ENCODE measurements at regions not wholly inside any gene's neighbourhood (a gene's known extent, or its start where the extent isn't known, plus 50 kb on each side); places are given as distances from the start of the nearest gene placed in this dataset.
"Not testable (repeated sequence)": the region's sequence is repeated elsewhere in the genome, so short reads cannot be mapped to it uniquely, and the experiment has no call there.

- Mint-ChIP-seq H3K4me3 (no peak overlapping the region), H3K27me3 (ENCODE audit: insufficient read depth, low read depth) (peaks cover 4% of the 10 kb centered on the region), H3K27ac (no peak overlapping the region), H3K4me1 (no peaks in the 10 kb centered on the region), H3K36me3 (no peaks in the 10 kb centered on the region), H3K9me3 (no peaks in the 10 kb centered on the region)
- no peaks in the 10 kb centered on the region for H3K79me2 ChIP-seq (ENCODE audit: low read depth)
- no peak overlapping the region for H3K4me3 ChIP-seq
- no peak overlapping the region for H3K9ac ChIP-seq
- H4K20me1 ChIP-seq (ENCODE audit: low read depth), result no peaks in the 10 kb centered on the region
- no peak overlapping the region for H3K4me2 ChIP-seq
- no peak for TF ChIP-seq CTCF (IDR thresholded peaks at IDR 0.05)
- TF ChIP-seq EZH2phosphoT487 (IDR thresholded peaks at IDR 0.05), result no peak
- TF ChIP-seq EZH2 (IDR thresholded peaks at IDR 0.05), result no peak
- no peak overlapping the region for H2AFZ ChIP-seq (replicated peaks)
- H3F3A ChIP-seq (ENCODE audit: low read depth), result no peaks in the 10 kb centered on the region
- no peaks in the 10 kb centered on the region for H3K27me3 ChIP-seq
- H3K4me1 ChIP-seq, result peaks cover 7% of the 10 kb centered on the region
- DNase-seq (ENCODE audit: low spot score), result no peak
- H3K27ac ChIP-seq, result no peak overlapping the region
- no peaks in the 10 kb centered on the region for H3K36me3 ChIP-seq
- no peaks in the 10 kb centered on the region for H3K9me3 ChIP-seq (ENCODE audit: low read depth)
Observed at GRCh38 chr11:87767615-87768014, 407.6 kb downstream of the RAB38 start.

GRCh38 chr11:87764075-87764474 lies 411.2 kb downstream of the RAB38 start:
- H3K4me2 ChIP-seq; H3K4me3 ChIP-seq; H3K27me3 Mint-ChIP-seq (ENCODE audit: insufficient read depth, low read depth); H4K20me1 ChIP-seq (ENCODE audit: low read depth); H3K36me3 Mint-ChIP-seq; H3K9ac ChIP-seq; H3K27ac Mint-ChIP-seq; DNase-seq (ENCODE audit: low spot score); H3K36me3 ChIP-seq; H3K4me1 ChIP-seq; H3K9me3 Mint-ChIP-seq; H3K27ac ChIP-seq; H3K9me3 ChIP-seq (ENCODE audit: low read depth); H2AFZ ChIP-seq (replicated peaks); H3F3A ChIP-seq (ENCODE audit: low read depth); H3K79me2 ChIP-seq (ENCODE audit: low read depth); H3K4me1 Mint-ChIP-seq; H3K4me3 Mint-ChIP-seq; H3K27me3 ChIP-seq: not testable (repeated sequence)

GRCh38 chr11:87754685-87755084 lies 420.6 kb downstream of the RAB38 start:
- Histone ChIP-seq H3K79me2 (ENCODE audit: low read depth) (no peaks in the 10 kb centered on the region), H4K20me1 (ENCODE audit: low read depth) (no peaks in the 10 kb centered on the region), H3K36me3 (no peaks in the 10 kb centered on the region), H3K9ac (no peak overlapping the region), H2AFZ (replicated peaks) (no peak overlapping the region), H3K27me3 (no peaks in the 10 kb centered on the region), H3K4me1 (no peaks in the 10 kb centered on the region), H3K9me3 (ENCODE audit: low read depth) (no peaks in the 10 kb centered on the region), H3F3A (ENCODE audit: low read depth) (no peaks in the 10 kb centered on the region), H3K27ac (no peak overlapping the region), H3K4me3 (no peak overlapping the region), H3K4me2 (no peak overlapping the region)
- Mint-ChIP-seq H3K36me3 (no peaks in the 10 kb centered on the region), H3K27ac (no peak overlapping the region), H3K9me3 (peaks cover 3% of the 10 kb centered on the region), H3K4me1 (no peaks in the 10 kb centered on the region), H3K4me3 (no peak overlapping the region), H3K27me3 (ENCODE audit: insufficient read depth, low read depth) (no peaks in the 10 kb centered on the region)
- TF ChIP-seq CTCF (IDR thresholded peaks at IDR 0.05) (no peak), EZH2phosphoT487 (IDR thresholded peaks at IDR 0.05) (no peak), EZH2 (IDR thresholded peaks at IDR 0.05) (no peak)
- no peak for DNase-seq (ENCODE audit: low spot score)

- Histone ChIP-seq H3F3A (ENCODE audit: low read depth) (no peaks in the 10 kb centered on the region), H4K20me1 (ENCODE audit: low read depth) (no peaks in the 10 kb centered on the region), H3K4me1 (no peaks in the 10 kb centered on the region), H3K27me3 (no peaks in the 10 kb centered on the region), H2AFZ (replicated peaks) (no peak overlapping the region), H3K9ac (no peak overlapping the region), H3K79me2 (ENCODE audit: low read depth) (no peaks in the 10 kb centered on the region), H3K4me2 (no peak overlapping the region), H3K4me3 (no peak overlapping the region), H3K27ac (no peak overlapping the region), H3K9me3 (ENCODE audit: low read depth) (no peaks in the 10 kb centered on the region), H3K36me3 (no peaks in the 10 kb centered on the region)
- H3K27ac Mint-ChIP-seq, result no peak overlapping the region
- no peaks in the 10 kb centered on the region for H3K36me3 Mint-ChIP-seq
- H3K27me3 Mint-ChIP-seq (ENCODE audit: insufficient read depth, low read depth), result no peaks in the 10 kb centered on the region
- no peaks in the 10 kb centered on the region for H3K9me3 Mint-ChIP-seq
- TF ChIP-seq CTCF (IDR thresholded peaks at IDR 0.05) (no peak), EZH2 (IDR thresholded peaks at IDR 0.05) (no peak), EZH2phosphoT487 (IDR thresholded peaks at IDR 0.05) (no peak)
- no peak for DNase-seq (ENCODE audit: low spot score)
- H3K4me3 Mint-ChIP-seq, result no peak overlapping the region
- no peaks in the 10 kb centered on the region for H3K4me1 Mint-ChIP-seq
Observed at GRCh38 chr11:87753143-87753542, 422.1 kb downstream of the RAB38 start.
